GM18526 (cell line): ENCODE measurements at regions not wholly inside any gene's neighbourhood (a gene's known extent, or its start where the extent isn't known, plus 50 kb on each side); places are given as distances from the start of the nearest gene placed in this dataset.

Source experiments
- POLR2A ChIP-seq: IDR thresholded peaks from 3 replicates; pipeline ENCODE4 v1.6.1; 2011; ENCODE audit not compliant: insufficient read length; ENCODE audit errors: extremely low read depth

DNA sequence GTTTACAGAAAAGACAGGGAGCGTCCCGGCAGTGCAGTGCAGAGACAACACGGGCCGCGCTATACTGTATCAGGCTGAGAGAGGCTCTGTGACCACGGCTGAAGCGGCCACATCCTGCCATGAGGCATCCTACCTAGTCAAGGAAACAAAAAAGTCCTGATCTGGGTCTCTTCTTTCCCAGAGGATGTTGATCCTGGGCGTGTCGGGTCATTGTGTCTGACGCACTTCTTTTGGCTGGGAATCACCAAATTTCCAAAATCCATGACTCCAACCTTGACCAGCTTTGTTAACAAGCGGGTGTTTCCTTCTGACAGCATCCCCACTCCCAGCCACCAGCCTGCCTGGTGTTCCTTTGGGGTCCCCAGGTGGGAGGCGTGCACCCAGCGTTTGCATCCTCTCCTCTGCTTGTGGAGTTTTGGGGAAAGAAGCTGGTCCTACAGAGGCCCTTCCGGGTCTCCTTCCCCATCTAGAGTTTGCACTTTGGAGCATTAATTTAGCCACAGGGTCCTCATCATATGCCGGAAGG, 91.4 kb upstream of the RAI14 start:
- no peak for TF ChIP-seq POLR2A

DNA sequence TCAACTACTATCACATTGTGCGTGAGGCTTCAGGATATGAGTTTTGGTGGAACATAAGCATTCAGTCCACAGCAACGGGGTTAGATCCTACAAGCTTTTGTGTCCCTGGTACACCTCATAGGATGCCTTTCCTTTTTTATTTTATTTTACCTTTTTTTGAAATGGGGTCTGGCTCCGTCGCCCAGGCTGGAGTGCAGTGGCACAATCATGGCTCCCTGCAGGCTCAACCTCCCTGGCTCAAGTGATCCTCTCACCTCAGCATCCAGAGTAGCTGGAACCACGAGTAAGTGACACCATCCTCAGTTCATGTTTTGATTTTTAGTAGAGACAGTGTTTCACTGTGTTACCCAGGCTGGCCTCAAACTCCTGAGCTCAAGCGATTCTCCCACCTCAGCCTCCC, 86.0 kb upstream of the RAI14 start:
- no peak for TF ChIP-seq POLR2A

DNA sequence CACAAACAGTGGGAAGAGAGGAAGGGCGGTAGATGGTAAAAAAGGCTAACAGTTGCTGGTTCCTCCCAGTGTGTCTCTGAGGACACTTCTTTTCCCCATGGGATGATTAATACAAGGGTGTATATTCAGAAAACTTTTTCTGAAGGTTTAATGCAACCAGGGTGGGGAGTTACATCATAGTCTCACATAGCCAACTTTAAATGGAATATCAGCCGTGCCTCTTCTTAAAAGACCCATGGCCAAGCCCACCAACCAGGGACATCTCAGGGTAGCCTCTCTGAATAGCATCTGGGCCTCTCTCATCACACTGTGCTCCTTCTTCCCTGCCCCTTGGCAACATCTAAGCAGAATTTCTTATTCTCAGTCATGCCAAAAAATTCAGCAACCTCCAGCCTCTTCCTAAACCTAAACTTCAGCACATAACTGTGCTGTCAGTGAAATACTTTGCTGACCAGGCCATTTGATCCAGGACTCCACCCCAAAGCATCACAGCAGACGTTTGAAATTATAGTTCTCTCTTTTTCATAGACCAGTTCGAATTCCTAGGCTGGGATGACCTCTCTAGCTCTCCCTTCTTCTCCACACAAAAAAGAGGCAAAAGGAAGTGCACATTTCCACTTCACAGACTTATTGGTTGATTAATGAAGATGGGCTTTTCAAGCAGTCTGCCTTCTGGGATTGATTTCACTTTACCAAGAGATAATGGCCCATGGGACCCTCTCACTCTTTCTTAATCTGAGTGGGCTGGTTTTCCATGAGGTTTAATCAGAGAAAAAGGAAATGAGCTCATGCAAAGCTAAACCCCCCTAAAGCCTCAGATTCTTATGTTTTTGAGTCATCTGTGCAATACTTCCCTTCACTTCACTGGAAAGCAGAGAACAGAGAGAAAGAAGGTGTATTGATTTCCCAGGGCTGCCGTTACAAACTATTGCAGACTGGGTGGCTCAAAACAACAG, 85.1 kb upstream of the RAI14 start:
- no peak for TF ChIP-seq POLR2A

DNA sequence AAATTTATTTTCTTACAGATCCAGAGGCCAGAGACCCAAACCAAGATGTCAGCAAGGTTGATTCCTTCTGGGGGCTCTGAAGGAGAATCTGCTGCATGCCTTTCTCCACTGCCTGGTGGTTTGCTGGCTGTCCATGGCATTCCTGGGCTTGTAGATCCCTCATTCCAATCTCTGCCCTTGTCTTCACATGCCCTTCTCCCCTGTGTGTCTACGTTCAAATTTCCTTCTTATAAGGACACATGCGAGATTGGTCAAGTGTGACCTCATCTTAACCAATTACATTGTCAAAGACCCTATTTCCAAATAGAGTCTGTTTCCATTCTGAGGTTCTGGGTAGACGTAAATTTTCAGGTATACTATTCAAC, 84.5 kb upstream of the RAI14 start:
- TF ChIP-seq POLR2A: no peak

DNA sequence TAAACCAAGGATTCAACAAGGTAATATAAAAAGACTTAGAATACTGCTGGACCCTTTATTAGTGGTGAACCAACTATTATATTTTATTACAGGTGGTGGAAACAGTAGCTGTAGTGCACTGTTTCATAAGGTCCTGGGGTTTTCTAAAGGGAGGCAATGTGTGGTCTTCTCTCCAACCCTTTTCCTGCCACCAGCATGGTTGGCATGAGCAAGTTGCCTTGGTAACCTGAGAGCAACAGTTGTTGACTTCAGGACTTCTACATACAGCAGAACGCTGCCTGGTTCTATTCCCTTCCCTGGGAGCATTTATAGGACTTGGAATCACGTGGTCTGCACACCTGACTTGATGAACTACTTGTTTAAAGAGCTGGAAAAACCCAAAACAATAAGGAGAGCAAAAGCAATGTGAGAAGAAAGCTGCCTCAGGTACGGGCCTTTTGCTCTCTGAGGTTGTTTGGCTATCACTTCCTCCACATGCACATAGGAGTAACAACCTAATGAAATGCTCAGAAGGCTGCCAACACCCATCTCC, 81.1 kb upstream of the RAI14 start:
- no peak for TF ChIP-seq POLR2A

DNA sequence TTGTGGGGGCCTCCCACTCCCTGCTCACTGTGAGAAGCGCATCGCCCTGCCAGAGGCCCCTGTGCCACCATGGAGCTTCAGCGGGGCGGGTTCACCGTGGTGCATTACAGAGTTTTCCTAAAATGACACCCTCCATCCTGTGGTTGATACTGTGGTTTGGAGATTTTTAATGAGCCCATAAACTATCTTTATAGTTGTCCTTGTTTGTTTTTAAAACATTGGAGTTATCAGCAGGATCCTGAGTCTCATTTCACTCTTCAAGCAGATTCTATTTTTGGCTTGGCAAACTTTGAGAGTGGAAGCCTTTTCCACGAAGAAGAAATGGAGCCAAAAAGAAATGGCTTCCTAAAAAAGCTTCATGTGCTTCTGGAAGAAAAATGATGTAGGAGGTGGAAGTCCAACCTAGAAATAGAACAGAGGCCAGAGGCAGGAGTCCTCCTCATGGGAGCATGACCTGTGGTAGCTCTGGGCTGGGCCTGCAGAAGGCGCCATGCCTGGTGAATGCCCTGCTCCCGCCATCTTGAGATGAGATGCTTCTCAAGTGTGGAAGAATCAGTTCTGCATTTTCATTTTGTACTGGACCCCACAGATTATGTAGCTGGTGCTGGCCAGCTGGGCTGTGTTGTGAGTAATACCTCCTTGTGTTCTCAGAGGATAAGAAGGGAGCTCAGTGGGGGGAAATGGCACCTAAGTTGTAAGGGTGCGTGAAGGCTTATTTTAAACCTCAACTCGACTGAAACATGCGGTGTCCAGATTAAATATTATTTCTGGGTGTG, 79.0 kb upstream of the RAI14 start:
- no peak for TF ChIP-seq POLR2A

DNA sequence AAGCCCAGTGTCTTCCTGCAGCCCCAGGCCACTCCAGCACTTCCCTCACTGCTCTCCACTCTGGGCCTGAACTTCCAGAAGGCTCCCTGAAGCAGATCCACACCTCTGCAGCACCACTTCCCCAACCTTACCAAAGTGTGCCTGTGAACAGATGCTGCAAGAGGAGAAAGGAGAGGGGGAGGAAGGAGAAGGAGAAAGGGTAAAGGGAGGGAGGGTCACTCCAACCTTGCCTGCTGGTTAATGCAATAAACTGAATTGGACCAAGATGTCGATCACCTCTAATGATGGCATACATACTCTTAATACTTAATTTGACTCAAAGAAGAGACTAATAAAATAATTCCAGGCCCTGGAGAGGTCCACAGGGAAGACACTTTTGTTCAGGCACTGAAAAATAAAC, 77.2 kb upstream of the RAI14 start:
- no peak for TF ChIP-seq POLR2A

DNA sequence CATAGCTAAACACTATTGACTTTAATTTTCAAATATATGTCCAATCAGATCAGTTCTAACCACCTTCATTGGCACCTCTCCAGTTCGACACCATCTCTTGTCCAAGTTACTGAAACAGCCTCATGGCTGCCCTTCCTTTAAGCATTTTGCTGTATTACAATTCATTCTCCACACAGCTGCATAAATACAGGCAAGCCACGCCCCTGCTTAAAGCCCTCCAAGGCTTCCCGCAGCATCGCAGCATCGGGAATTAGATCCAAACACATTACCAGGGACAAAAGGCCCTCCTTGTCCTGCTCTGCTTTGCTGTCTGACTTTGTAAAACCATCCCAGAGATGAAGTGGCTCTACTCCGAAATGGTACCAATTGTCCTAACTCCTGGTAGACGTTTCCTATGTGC, 75.1 kb upstream of the RAI14 start:
- no peak for TF ChIP-seq POLR2A

DNA sequence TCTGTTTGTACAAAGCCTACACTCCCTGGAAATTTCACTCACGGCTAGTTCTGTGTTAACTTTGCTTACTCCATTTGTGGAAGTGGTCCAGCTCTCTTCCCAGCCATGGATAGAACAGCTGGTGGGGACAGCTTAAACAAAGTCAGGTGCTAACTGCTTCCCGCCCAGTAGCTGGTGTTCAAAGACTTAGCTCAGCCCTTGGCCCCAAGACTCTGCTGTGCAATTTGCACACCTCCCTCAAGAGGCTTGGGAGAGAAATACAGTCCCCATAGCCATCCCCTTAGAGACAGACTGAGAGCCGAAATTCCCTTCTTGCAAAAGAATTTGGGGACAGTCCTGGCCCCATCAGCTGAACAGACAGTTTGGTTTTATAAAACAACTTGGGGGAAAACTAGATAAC, 73.8 kb upstream of the RAI14 start:
- TF ChIP-seq POLR2A: no peak

DNA sequence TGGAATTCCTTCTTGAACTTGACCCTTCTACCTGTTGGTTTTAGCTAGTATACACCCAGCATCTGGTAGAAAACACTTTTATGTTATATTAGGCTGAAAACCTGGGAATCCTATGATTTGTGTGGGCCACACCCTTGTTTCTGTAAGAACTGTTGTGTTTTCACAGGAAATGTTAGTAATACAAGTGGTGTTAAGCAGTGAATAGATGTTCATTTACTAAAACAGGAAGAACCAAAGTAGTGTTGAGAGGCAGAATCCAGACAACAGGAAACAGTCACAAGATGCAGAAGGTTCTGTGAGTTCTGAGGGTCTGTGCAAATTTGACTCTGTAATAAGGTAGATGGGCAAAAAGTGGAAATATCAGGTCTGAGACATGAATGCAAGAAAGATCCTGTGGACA, 73.0 kb upstream of the RAI14 start:
- TF ChIP-seq POLR2A: no peak

DNA sequence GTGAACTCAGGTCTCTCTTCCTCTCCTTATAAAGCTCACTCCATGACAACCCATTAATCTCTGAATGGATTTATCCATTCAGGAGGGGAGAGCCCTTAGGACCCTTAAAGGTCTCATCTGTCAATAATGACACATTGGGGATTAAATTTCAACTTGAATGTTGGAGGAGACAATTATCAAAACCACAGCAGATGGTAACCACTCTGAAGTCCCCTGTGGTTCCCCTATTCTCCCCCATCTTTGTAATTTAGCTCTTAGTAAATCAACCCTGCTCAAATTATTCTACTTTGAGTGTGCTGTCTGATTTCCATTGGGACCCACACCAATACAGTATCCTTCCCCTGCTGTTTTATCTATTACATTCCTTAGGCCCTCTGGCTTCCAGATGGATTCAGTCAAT, 72.0 kb upstream of the RAI14 start:
- TF ChIP-seq POLR2A: no peak

DNA sequence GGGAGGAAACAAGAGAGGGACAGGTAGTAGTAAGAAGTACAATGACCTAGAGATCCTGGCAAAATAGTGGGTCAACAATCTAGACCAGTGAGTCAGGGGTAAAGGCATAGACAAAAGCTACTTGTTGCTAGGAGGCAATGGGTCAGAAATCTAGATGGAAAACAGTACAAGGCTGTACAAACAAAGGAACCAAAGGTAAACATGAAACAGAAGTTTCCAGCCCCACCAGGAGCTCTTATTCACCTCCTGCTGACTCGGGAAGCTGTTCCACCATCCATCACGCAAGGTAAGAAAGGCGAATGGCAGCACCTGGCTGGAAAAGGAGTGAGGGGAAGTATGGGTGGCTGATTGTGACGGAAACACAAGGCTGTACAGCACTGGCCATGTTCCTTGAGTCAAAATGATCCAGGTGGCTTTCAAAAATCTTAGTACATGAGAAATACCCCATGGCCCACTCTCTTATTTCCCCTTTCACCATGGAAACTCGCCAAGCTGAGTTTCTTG, 70.5 kb upstream of the RAI14 start:
- TF ChIP-seq POLR2A: no peak

DNA sequence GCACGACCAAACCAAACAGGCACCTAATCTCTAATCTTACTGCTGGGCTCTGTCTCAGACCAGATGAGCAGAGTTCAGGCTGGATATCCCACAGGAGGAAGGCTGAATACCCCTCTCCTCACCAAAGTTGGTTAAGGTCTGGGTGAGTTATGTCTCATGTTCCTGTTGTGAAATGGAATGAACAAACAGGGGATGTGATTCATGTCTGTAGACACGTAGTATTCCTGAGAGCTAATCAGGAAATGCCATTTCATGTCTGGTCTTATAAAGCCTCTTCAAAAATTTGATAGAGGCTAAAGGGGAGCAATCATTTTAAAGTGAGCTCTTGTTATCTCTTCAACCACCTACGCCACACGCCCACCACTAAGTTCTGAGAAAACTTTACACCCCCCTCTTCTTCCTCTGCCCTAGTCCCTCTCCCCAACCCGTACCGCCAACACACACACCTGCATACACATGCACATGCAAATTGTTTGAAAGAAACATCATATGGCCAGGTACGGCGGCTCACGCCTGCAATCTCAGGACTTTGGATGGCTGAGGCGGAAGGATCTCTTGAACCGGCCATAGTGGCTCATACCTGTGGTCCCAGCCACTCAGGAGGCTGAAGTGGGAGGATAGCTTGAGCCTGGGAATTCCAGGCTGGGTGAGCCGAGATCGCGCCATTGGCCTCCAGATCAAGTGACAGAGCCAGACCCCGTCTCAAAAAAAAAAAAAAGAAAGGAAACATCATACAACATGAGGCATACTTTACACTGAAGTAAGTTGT, 69.8 kb upstream of the RAI14 start:
- no peak for TF ChIP-seq POLR2A

DNA sequence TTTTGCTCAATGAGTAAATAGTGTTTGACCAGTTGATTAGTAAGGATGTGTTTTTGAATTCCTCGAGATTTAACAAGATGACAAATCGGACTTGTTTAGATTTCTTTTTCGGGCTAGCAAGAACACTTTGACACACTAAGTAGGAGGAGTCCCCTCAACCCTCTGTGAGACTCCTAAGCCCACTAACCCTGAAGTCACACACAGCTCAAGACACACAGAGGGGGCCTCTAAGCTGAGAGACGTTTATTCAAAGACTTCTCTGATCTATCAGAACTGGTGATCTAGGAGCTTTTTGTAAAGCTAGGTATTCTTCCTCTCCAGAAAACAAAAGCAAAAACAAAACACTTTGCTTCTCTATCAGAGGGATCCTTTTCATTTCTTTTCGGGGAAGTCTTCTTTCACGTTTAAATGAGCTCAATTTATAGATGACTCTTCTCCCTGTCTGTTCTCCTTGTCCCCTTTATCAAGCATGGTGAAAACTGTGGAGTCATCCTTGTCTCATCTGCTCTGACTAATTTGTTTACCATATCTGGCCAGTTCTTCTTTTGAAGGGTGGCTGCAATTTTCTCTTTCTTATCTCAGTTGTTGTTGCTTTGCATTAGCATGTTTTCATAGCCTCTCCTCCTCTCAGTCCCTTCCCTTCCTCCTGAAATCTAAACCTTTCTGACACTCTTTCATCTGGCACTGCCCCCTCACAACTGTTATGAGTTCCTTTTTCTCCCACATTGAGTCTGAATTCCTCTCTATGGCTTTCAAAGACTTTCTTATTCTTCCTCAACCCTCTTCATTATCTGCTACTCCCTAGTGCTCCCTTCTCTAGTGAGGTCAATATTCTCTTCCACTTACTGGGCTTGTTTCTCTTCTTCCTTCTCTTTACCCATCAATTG, 68.5 kb upstream of the RAI14 start:
- no peak for TF ChIP-seq POLR2A
